IMR-90 (cell line): ENCODE measurements at regions not wholly inside any gene's neighbourhood (a gene's known extent, or its start where the extent isn't known, plus 50 kb on each side); places are given as distances from the start of the nearest gene placed in this dataset.

ENCODE experiments used
- CEBPB ChIP-seq: IDR thresholded peaks from 2 replicates; pipeline ENCODE4 v1.6.1; 2012; ENCODE audit warnings: low read depth, low read length, improper control_type of control experiment
- CHD1 ChIP-seq: IDR thresholded peaks from 2 replicates; pipeline ENCODE4 v1.6.1; 2012; ENCODE audit warnings: low read depth, low read length, improper control_type of control experiment
- MAFK ChIP-seq: IDR thresholded peaks from 2 replicates; pipeline ENCODE4 v1.6.1; 2012; ENCODE audit warnings: low read depth, low read length, improper control_type of control experiment
- MAZ ChIP-seq: IDR thresholded peaks from 2 replicates; pipeline ENCODE4 v1.6.1; 2012; ENCODE audit warnings: low read depth, mild to moderate bottlenecking, low read length, improper control_type of control experiment, moderate library complexity, borderline replicate concordance
- POLR2A ChIP-seq: IDR thresholded peaks from 2 replicates; pipeline ENCODE4 v1.6.1; 2012; ENCODE audit warnings: mild to moderate bottlenecking, low read depth, low read length
- RAD21 ChIP-seq: IDR thresholded peaks from 2 replicates; pipeline ENCODE4 v1.6.1; 2012; ENCODE audit warnings: low read length, improper control_type of control experiment
- RCOR1 ChIP-seq: IDR thresholded peaks from 2 replicates; pipeline ENCODE4 v1.6.1; 2012; ENCODE audit warnings: mild to moderate bottlenecking, low read length, improper control_type of control experiment; ENCODE audit not compliant: insufficient replicate concordance
- RFX5 ChIP-seq: IDR thresholded peaks from 2 replicates; pipeline ENCODE4 v1.8.0; 2012; ENCODE audit warnings: low read depth, mild to moderate bottlenecking, low read length, moderate library complexity
- TF ChIP-seq, protein P1 (sequence below): fragments of 150-350 bp; IDR thresholded peaks from 2 replicates; pipeline ENCODE4 v1.6.1; 2017; ENCODE audit warnings: mild to moderate bottlenecking, antibody characterized with exemption, low read length, low read depth
- TF ChIP-seq, protein P2 (sequence below): conservative IDR thresholded peaks from 2 replicates; pipeline ENCODE4 v1.5.1; 2012; ENCODE audit warnings: mild to moderate bottlenecking, low read depth, low read length, improper control_type of control experiment

DNA sequence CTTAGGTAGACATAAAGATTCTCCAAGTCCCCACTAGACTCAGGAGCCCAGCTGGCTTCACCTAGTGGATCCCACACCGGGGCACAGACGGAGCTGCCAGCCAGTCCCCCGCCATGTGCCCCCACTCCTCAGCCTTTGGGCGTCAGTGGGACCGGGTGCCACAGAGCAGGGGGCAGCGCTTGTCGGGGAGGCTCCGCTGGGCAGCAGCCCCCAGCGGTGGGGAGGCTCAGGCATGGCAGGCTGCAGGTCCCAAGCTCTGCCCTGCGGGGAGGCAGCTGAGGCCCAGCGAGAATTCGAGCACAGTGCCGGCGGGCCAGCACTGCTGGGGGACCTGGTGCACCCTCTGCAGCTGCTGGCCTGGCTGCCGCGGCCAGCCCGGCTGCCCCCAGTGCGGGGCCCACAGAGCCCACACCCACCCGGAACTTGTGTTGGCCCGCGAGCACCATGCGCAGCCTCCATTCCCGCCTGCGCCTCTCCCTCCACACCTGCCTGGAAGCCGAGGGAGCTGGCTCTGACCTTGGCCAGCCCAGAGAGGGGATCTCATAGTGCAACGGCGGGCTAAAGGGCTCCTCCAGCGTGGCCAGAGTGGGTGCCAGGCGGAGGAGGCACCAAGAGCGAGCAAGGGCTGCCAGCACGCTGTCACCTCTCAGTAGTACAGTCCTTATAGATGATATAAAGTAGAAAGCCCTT, 390.7 kb downstream of the PLK2 start:
- TF ChIP-seq, protein P1, sequence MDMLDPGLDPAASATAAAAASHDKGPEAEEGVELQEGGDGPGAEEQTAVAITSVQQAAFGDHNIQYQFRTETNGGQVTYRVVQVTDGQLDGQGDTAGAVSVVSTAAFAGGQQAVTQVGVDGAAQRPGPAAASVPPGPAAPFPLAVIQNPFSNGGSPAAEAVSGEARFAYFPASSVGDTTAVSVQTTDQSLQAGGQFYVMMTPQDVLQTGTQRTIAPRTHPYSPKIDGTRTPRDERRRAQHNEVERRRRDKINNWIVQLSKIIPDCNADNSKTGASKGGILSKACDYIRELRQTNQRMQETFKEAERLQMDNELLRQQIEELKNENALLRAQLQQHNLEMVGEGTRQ = no peak
- TF ChIP-seq, protein P2, sequence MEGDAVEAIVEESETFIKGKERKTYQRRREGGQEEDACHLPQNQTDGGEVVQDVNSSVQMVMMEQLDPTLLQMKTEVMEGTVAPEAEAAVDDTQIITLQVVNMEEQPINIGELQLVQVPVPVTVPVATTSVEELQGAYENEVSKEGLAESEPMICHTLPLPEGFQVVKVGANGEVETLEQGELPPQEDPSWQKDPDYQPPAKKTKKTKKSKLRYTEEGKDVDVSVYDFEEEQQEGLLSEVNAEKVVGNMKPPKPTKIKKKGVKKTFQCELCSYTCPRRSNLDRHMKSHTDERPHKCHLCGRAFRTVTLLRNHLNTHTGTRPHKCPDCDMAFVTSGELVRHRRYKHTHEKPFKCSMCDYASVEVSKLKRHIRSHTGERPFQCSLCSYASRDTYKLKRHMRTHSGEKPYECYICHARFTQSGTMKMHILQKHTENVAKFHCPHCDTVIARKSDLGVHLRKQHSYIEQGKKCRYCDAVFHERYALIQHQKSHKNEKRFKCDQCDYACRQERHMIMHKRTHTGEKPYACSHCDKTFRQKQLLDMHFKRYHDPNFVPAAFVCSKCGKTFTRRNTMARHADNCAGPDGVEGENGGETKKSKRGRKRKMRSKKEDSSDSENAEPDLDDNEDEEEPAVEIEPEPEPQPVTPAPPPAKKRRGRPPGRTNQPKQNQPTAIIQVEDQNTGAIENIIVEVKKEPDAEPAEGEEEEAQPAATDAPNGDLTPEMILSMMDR = no peak
- TF ChIP-seq RFX5 (no peak), RAD21 (no peak), CHD1 (no peak), MAFK (no peak), MAZ (no peak), POLR2A (no peak), CEBPB (no peak), RCOR1 (no peak)
